ENCODE measurements at regions not wholly inside any gene's neighbourhood (a gene's known extent, or its start where the extent isn't known, plus 50 kb on each side); places are given as distances from the start of the nearest gene placed in this dataset.

- TF ChIP-seq CTCF (conservative IDR thresholded peaks at IDR 0.05; ENCODE audit: low read length) (no peak), EZH2phosphoT487 (IDR thresholded peaks at IDR 0.05; ENCODE audit: borderline replicate concordance, low read depth, low read length) (no peak)
These were observed 373.9 kb downstream of the ETS1 start for GRCh38 chr11:128213461-128213860.
